Kidney (tissue), 13 donors: ENCODE measurements at regions not wholly inside any gene's neighbourhood (a gene's known extent, or its start where the extent isn't known, plus 50 kb on each side); places are given as distances from the start of the nearest gene placed in this dataset.
"Not testable (repeated sequence)": the region's sequence is repeated elsewhere in the genome, so short reads cannot be mapped to it uniquely, and the experiment has no call there.

Experiments used
- DNase-seq, 5 donors: peaks; one replicate each; pipeline ENCODE4 v3.0.0-alpha.2; 2013 to 2020
- FAIRE-seq: peaks from 2 replicates; lab custom pipeline; 2012; peaks lifted over from hg19 to GRCh38; lab: Jason Lieb, UNC
- H3K27ac ChIP-seq, 2 donors: one replicate each; pipeline ENCODE4 v1.7.0; 2013; ENCODE audit warnings: low read depth in 2 of 2, low read length in 2 of 2, inconsistent platforms in 1 of 2
- H3K27me3 ChIP-seq: one replicate; pipeline ENCODE4 v1.7.1; 2013; ENCODE audit warnings: low read length, inconsistent platforms; ENCODE audit not compliant: control insufficient read depth, insufficient read depth
- H3K36me3 ChIP-seq, 3 donors: one replicate each; pipeline versions ENCODE4 v1.7.0 to v1.7.1; 2013; ENCODE audit warnings: low read length in 3 of 3, control low read depth in 1 of 3, inconsistent platforms in 1 of 3; ENCODE audit not compliant: insufficient read depth in 3 of 3, control insufficient read depth in 2 of 3
- H3K4me1 ChIP-seq, 3 donors: one replicate each; pipeline versions ENCODE4 v1.7.0 to v1.7.1; 2013; ENCODE audit warnings: low read length in 3 of 3, inconsistent platforms in 1 of 3, low read depth in 1 of 3; ENCODE audit not compliant: control insufficient read depth in 2 of 3, insufficient read depth in 2 of 3
- H3K4me3 ChIP-seq, 3 donors: one replicate each; pipeline versions ENCODE4 v1.7.0 to v1.8.1; 2013; ENCODE audit warnings: low read length in 3 of 3, control low read depth in 1 of 3, inconsistent platforms in 1 of 3
- H3K9ac ChIP-seq, 3 donors: one replicate each; pipeline versions ENCODE4 v1.7.0 to v1.7.1; 2013; ENCODE audit warnings: low read length in 3 of 3, control low read depth in 1 of 3, inconsistent platforms in 1 of 3
- H3K9me3 ChIP-seq, 3 donors: one replicate each; pipeline versions ENCODE4 v1.7.0 to v1.7.1; 2013; ENCODE audit warnings: low read length in 3 of 3, control low read depth in 1 of 3, inconsistent platforms in 1 of 3; ENCODE audit not compliant: control insufficient read depth in 2 of 3, insufficient read depth in 1 of 3
- CTCF ChIP-seq: IDR thresholded peaks from 3 replicates; pipeline ENCODE4 v1.5.1; 2012; ENCODE audit warnings: mild to moderate bottlenecking, moderate library complexity, borderline replicate concordance; ENCODE audit not compliant: insufficient read depth; ENCODE audit errors: extremely low read depth
- intact Hi-C: fragments of 100-400 bp; cut with DNase I; formaldehyde crosslinking; loops from one replicate; pipeline ENCODE4 v1.11.1; 2022
- donor health status: control.
- donor health status: control.
- donor health status: control.
- donor health status: control.
- donor health status: control.
- donor health status: DM: yes; HTN: yes; CAD: no.
- donor health status: Normal renal cell carcinoma (clear cell type).

DNA sequence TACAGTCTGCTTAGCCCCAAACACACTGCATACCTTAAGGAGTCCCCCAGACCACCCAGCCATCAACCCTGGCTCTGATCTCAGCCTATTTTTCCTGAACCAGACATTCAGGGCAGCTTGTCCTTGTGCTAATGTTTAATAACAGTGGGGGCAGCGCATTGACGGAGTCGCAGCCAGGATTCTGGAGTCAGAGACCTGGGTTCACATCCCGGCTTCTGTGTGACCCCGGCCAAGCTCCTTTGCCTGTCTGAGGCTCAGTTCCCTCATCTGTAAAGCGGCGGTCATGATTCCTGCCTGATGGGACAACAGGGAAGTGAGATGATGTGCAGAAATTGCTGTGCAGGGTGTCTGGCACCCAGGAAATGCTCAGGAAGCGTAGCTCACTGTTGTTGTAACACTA lies 63.1 kb downstream of the MATN1 start:
- intact Hi-C loops, result no loop called here
- Histone ChIP-seq H3K4me3 (no peak overlapping the region), H3K27ac (no peak overlapping the region), H3K9ac (no peak overlapping the region), H3K36me3 (no peaks in the 10 kb centered on the region), H3K4me1 (no peaks in the 10 kb centered on the region), H3K9me3 (no peaks in the 10 kb centered on the region), H3K27me3 (no peaks in the 10 kb centered on the region)
- FAIRE-seq, result no peak
- no peak for TF ChIP-seq CTCF
- DNase-seq, result peak in 2 of 5 donors; percentile 22 to 23

- no peaks in the 10 kb centered on the region for H3K36me3 ChIP-seq
- H3K4me1 ChIP-seq, result no peaks in the 10 kb centered on the region
- H3K4me3 ChIP-seq, result no peak overlapping the region
- DNase-seq, result peak in 1 of 5 donors; percentile 15
- intact Hi-C loops, result no loop called here
- no peak overlapping the region for H3K9ac ChIP-seq
- FAIRE-seq, result no peak
- H3K27me3 ChIP-seq, result no peaks in the 10 kb centered on the region
- H3K27ac ChIP-seq, result no peak overlapping the region
- TF ChIP-seq CTCF, result no peak
- no peaks in the 10 kb centered on the region for H3K9me3 ChIP-seq
These were observed 63.7 kb downstream of the MATN1 start for GRCh38 chr1:30659702-30660101.

DNA sequence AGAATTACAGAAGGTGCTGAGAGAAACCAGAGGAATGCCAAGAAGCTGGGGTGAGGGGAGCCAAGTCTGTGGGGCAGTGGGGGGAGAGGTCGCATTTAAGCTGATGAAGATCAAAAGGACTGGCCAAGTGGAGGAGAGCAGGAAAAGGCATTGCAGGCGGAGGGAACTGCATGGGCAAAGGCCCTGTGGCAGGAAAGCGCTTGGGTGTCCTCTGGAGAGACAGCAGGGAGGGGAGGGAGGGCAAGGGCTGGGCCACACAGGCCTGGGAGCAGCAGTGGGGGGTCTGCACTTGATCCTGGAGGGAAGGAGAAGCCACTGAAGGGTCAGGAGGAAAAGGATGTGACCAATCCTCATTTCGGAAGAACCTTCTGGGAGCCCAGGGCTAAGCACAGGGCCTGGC lies 65.0 kb downstream of the MATN1 start:
- H3K4me1 ChIP-seq, H3K9me3 ChIP-seq, FAIRE-seq, H3K27me3 ChIP-seq, H3K27ac ChIP-seq, intact Hi-C loops, H3K9ac ChIP-seq, H3K4me3 ChIP-seq, H3K36me3 ChIP-seq: not testable (repeated sequence)
- peak in 1 of 5 donors; percentile 29 for DNase-seq

DNA sequence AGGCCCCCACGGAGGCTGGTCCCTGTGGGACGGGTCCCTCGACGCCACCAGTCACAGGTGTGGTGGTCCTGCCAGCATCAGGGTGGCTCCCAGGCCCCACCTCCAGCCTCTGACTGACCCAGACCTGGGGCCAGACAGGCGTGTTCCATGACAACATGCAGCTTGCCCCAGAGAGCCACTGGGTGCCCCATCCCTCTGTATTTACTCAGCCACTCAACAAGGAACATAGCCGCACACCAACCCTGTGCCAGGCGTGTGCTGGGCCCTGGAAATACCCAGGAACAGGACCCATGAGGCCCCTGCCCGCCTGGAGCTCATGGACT lies 65.4 kb downstream of the MATN1 start:
- DNase-seq (no peak), FAIRE-seq (no peak)
- no peak for TF ChIP-seq CTCF
- Histone ChIP-seq H3K36me3 (no peaks in the 10 kb centered on the region), H3K9ac (no peak overlapping the region), H3K4me3 (no peak overlapping the region), H3K9me3 (no peaks in the 10 kb centered on the region), H3K27me3 (no peaks in the 10 kb centered on the region), H3K27ac (no peak overlapping the region), H3K4me1 (no peaks in the 10 kb centered on the region)
- intact Hi-C loops, result no loop called here
